Calu3 (cell line): ENCODE measurements at regions not wholly inside any gene's neighbourhood (a gene's known extent, or its start where the extent isn't known, plus 50 kb on each side); places are given as distances from the start of the nearest gene placed in this dataset.

Experiments used
- BruUV-seq: library from RNA; stranded (reverse); fragments of 400-500 nt; replicated peaks from 2 replicates; lab custom pipeline; 2021; lab: Mats Ljungman, UMichigan
- CTCF ChIA-PET: fragments of 300-600 bp; sonication (Branson Sonifier 250); formaldehyde crosslinking; loops from one replicate; lab custom pipeline; 2022; ENCODE audit warnings: antibody characterized with exemption; lab: Charles Lee
- DNase-seq: peaks from one replicate; pipeline ENCODE4 v3.0.0; 2022
- H3K27ac Mint-ChIP-seq: one replicate; pipeline ENCODE4 v1.8.0; 2022; ENCODE audit warnings: mixed read lengths; ENCODE audit not compliant: unreplicated experiment
- H3K27me3 Mint-ChIP-seq: one replicate; pipeline ENCODE4 v1.8.0; 2022; ENCODE audit warnings: mixed read lengths; ENCODE audit not compliant: unreplicated experiment
- H3K36me3 Mint-ChIP-seq: one replicate; pipeline ENCODE4 v1.8.0; 2022; ENCODE audit warnings: mild to moderate bottlenecking, moderate library complexity, mixed read lengths; ENCODE audit not compliant: insufficient read depth, unreplicated experiment
- H3K4me1 Mint-ChIP-seq: one replicate; pipeline ENCODE4 v1.8.0; 2022; ENCODE audit warnings: mild to moderate bottlenecking, low read depth, mixed read lengths; ENCODE audit not compliant: unreplicated experiment
- H3K4me3 Mint-ChIP-seq: one replicate; pipeline ENCODE4 v1.8.0; 2022; ENCODE audit warnings: mild to moderate bottlenecking, low read depth, moderate library complexity, mixed read lengths; ENCODE audit not compliant: unreplicated experiment
- H3K9me3 Mint-ChIP-seq: one replicate; pipeline ENCODE4 v1.8.0; 2022; ENCODE audit warnings: low read depth, mixed read lengths; ENCODE audit not compliant: unreplicated experiment
- CTCF ChIP-seq: fragments of 200-600 bp; IDR thresholded peaks from one replicate; pipeline ENCODE4 v1.8.0; 2022; ENCODE audit warnings: antibody characterized with exemption; ENCODE audit not compliant: unreplicated experiment
- intact Hi-C: fragments of 100-400 bp; cut with micrococcal nuclease; formaldehyde crosslinking; loops from one replicate; pipeline ENCODE4 v1.10.0; 2022; ENCODE audit not compliant: unreplicated experiment

- Mint-ChIP-seq H3K4me3 (no peak overlapping the region), H3K9me3 (peaks cover 13% of the 10 kb centered on the region), H3K4me1 (no peaks in the 10 kb centered on the region), H3K36me3 (no peaks in the 10 kb centered on the region), H3K27ac (no peak overlapping the region), H3K27me3 (no peaks in the 10 kb centered on the region)
- CTCF ChIA-PET = no interaction called here
- intact Hi-C loops = no loop called here
- no TSS peak for BruUV-seq
- no peak for TF ChIP-seq CTCF
- DNase-seq = no peak
These were observed 214.6 kb upstream of the TPK1 start for GRCh38 chr7:145050415-145050814.

- H3K27me3 Mint-ChIP-seq = no peaks in the 10 kb centered on the region
- intact Hi-C loops = loop anchor here (1.0 to 5.0 kb wide), 2 partner anchors 185 to 1053 kb away; no protein-coding TSS in a partner anchor
These were observed 201.0 kb upstream of the TPK1 start for GRCh38 chr7:145036604-145037405.

GRCh38 chr7:145031162-145031561 lies 195.3 kb upstream of the TPK1 start:
- Mint-ChIP-seq H3K27ac (no peak overlapping the region), H3K4me1 (no peaks in the 10 kb centered on the region), H3K27me3 (no peaks in the 10 kb centered on the region), H3K4me3 (no peak overlapping the region), H3K9me3 (peaks cover 2% of the 10 kb centered on the region), H3K36me3 (no peaks in the 10 kb centered on the region)
- CTCF ChIA-PET = no interaction called here
- DNase-seq = no peak
- no TSS peak for BruUV-seq
- intact Hi-C loops = no loop called here
- no peak for TF ChIP-seq CTCF

More at GRCh38 chr7:145036604-145037405, 201.0 kb upstream of the TPK1 start:
- Mint-ChIP-seq H3K9me3 (peaks cover 2% of the 10 kb centered on the region), H3K27ac (no peak overlapping the region), H3K4me3 (no peak overlapping the region), H3K4me1 (no peaks in the 10 kb centered on the region), H3K36me3 (no peaks in the 10 kb centered on the region)
- DNase-seq = peak; percentile 52
- CTCF ChIA-PET = no interaction called here
- BruUV-seq = no TSS peak
- peak; percentile 65 for TF ChIP-seq CTCF

GRCh38 chr7:145030754-145031153 lies 194.9 kb upstream of the TPK1 start:
- intact Hi-C loops = no loop called here
- DNase-seq = no peak
- CTCF ChIA-PET = no interaction called here
- H3K9me3 Mint-ChIP-seq = peaks cover 2% of the 10 kb centered on the region
- no peaks in the 10 kb centered on the region for H3K36me3 Mint-ChIP-seq
- H3K4me1 Mint-ChIP-seq = no peaks in the 10 kb centered on the region
- H3K27me3 Mint-ChIP-seq = no peaks in the 10 kb centered on the region
- no TSS peak for BruUV-seq
- no peak overlapping the region for H3K4me3 Mint-ChIP-seq
- no peak overlapping the region for H3K27ac Mint-ChIP-seq
- TF ChIP-seq CTCF = no peak
